ENCODE measurements at regions not wholly inside any gene's neighbourhood (a gene's known extent, or its start where the extent isn't known, plus 50 kb on each side); places are given as distances from the start of the nearest gene placed in this dataset.

DNA sequence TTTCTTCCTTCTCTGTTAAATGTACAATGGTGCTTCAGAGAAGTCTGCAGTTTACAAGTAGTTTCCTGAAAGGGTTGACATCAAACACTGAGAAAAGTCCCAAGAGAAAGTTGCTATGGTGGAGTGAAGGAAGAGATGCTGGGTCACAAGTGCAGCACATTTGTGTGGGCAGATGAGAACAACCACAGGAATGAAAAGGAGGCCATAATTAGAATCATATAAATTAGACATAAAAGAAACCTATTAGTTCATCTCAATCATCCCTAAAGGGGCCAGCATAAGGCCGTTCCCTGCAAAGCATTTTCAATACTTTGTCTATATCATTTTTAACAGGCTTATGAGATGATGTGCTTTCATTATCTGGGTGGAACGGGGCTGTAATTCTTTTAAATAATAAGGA lies 359.2 kb downstream of the IRS2 start (continued):
- TF ChIP-seq, protein P1, sequence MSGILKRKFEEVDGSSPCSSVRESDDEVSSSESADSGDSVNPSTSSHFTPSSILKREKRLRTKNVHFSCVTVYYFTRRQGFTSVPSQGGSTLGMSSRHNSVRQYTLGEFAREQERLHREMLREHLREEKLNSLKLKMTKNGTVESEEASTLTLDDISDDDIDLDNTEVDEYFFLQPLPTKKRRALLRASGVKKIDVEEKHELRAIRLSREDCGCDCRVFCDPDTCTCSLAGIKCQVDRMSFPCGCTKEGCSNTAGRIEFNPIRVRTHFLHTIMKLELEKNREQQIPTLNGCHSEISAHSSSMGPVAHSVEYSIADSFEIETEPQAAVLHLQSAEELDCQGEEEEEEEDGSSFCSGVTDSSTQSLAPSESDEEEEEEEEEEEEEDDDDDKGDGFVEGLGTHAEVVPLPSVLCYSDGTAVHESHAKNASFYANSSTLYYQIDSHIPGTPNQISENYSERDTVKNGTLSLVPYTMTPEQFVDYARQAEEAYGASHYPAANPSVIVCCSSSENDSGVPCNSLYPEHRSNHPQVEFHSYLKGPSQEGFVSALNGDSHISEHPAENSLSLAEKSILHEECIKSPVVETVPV (CRISPR knock-in tag; IDR thresholded peaks at IDR 0.05), result no peak
- TF ChIP-seq, protein P2, sequence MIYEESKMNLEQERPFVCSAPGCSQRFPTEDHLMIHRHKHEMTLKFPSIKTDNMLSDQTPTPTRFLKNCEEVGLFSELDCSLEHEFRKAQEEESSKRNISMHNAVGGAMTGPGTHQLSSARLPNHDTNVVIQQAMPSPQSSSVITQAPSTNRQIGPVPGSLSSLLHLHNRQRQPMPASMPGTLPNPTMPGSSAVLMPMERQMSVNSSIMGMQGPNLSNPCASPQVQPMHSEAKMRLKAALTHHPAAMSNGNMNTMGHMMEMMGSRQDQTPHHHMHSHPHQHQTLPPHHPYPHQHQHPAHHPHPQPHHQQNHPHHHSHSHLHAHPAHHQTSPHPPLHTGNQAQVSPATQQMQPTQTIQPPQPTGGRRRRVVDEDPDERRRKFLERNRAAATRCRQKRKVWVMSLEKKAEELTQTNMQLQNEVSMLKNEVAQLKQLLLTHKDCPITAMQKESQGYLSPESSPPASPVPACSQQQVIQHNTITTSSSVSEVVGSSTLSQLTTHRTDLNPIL (CRISPR knock-in tag; IDR thresholded peaks at IDR 0.05; ENCODE audit: low read depth), result no peak
- TF ChIP-seq RARB (CRISPR knock-in tag; IDR thresholded peaks at IDR 0.05) (no peak), ISL1 (CRISPR knock-in tag; IDR thresholded peaks at IDR 0.05) (no peak), ZFP30 (CRISPR knock-in tag; IDR thresholded peaks at IDR 0.05) (no peak), OSR1 (CRISPR knock-in tag; IDR thresholded peaks at IDR 0.05) (no peak), ESRRG (CRISPR knock-in tag; IDR thresholded peaks at IDR 0.05) (no peak)

DNA sequence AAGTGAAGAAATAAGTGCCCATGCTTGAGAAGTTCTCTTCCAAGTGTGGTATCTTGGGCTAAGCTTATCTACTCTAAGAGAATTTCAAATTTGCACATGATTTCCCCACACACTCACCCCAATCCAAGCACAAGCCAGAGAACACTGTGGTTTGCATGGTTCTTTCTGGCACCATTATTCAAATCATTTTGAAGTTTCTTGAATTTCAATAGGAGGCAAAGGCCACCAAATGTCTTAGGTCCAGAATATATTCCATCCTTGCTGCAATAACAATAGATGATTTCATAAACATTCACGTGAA lies 359.7 kb downstream of the IRS2 start:
- TF ChIP-seq TOX (CRISPR knock-in tag; IDR thresholded peaks at IDR 0.05; ENCODE audit: borderline replicate concordance) (no peak), ZNF8 (CRISPR knock-in tag; IDR thresholded peaks at IDR 0.05) (no peak), ARNTL (CRISPR knock-in tag; IDR thresholded peaks at IDR 0.05; ENCODE audit: borderline replicate concordance, low read depth) (no peak), ZNF565 (CRISPR knock-in tag; conservative IDR thresholded peaks at IDR 0.05; ENCODE audit: low read depth) (no peak), BACH2 (CRISPR knock-in tag; IDR thresholded peaks at IDR 0.05; ENCODE audit: borderline replicate concordance) (no peak), ZC3H10 (CRISPR knock-in tag; IDR thresholded peaks at IDR 0.05) (no peak), RARB (CRISPR knock-in tag; IDR thresholded peaks at IDR 0.05) (no peak), OSR1 (CRISPR knock-in tag; IDR thresholded peaks at IDR 0.05) (no peak), PPARA (CRISPR knock-in tag; IDR thresholded peaks at IDR 0.05; ENCODE audit: borderline replicate concordance) (no peak), ISL1 (CRISPR knock-in tag; IDR thresholded peaks at IDR 0.05) (no peak), CSDC2 (CRISPR knock-in tag; IDR thresholded peaks at IDR 0.05) (no peak), TCF4 (CRISPR knock-in tag; IDR thresholded peaks at IDR 0.05; ENCODE audit: borderline replicate concordance) (no peak), ZFP30 (CRISPR knock-in tag; IDR thresholded peaks at IDR 0.05) (no peak)
- TF ChIP-seq, protein P3, sequence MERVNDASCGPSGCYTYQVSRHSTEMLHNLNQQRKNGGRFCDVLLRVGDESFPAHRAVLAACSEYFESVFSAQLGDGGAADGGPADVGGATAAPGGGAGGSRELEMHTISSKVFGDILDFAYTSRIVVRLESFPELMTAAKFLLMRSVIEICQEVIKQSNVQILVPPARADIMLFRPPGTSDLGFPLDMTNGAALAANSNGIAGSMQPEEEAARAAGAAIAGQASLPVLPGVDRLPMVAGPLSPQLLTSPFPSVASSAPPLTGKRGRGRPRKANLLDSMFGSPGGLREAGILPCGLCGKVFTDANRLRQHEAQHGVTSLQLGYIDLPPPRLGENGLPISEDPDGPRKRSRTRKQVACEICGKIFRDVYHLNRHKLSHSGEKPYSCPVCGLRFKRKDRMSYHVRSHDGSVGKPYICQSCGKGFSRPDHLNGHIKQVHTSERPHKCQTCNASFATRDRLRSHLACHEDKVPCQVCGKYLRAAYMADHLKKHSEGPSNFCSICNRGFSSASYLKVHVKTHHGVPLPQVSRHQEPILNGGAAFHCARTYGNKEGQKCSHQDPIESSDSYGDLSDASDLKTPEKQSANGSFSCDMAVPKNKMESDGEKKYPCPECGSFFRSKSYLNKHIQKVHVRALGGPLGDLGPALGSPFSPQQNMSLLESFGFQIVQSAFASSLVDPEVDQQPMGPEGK (CRISPR knock-in tag; IDR thresholded peaks at IDR 0.05; ENCODE audit: borderline replicate concordance), result no peak
- TF ChIP-seq, protein P2 (CRISPR knock-in tag; IDR thresholded peaks at IDR 0.05; ENCODE audit: low read depth), result no peak
- TF ChIP-seq, protein P1 (CRISPR knock-in tag; IDR thresholded peaks at IDR 0.05), result no peak
- TF ChIP-seq, protein P4, sequence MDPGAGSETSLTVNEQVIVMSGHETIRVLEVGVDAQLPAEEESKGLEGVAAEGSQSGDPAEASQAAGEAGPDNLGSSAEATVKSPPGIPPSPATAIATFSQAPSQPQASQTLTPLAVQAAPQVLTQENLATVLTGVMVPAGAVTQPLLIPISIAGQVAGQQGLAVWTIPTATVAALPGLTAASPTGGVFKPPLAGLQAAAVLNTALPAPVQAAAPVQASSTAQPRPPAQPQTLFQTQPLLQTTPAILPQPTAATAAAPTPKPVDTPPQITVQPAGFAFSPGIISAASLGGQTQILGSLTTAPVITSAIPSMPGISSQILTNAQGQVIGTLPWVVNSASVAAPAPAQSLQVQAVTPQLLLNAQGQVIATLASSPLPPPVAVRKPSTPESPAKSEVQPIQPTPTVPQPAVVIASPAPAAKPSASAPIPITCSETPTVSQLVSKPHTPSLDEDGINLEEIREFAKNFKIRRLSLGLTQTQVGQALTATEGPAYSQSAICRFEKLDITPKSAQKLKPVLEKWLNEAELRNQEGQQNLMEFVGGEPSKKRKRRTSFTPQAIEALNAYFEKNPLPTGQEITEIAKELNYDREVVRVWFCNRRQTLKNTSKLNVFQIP (CRISPR knock-in tag; IDR thresholded peaks at IDR 0.05; ENCODE audit: borderline replicate concordance, low read depth), result no peak
- ATAC-seq, result no peak

DNA sequence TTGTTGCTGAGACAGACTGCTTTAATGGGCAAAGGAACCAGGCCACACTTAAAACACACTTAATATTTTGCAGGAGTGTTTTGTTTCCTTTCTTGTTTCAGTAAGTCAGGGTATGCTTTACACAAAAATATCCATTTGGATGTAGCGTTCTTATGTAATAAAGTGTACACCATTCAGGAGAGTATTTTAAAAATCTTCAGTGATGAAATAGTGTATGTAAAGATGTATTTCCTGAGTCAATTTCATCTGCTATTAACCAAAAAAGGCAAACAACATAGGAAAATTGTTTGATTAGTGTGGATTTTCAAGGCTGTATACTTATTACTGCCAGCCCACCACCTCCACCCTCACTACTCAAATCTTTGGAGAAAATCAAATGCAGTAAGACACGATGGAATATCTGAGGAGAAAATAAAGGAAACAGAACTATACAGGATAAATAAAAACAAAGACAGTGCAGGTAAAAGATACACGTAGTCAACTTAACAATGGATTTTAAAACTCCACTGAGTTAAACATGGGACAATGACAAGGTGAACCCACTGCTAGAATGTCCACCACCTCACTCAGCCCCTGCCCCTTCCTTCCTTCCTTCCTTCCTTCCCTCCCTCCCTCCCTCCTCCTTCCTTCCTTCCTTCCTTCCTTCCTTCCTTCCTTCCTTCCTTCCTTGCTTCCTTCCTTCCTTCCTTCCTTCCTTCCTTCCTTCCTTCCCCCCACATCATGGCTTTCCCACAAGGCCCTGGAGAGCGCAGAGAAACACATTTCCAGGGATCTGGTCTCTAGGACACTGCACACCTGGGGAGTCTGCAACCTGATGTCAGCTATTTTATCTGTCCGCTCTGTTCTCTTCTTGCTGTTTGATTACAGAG lies 360.3 kb downstream of the IRS2 start:
- ATAC-seq, result no peak
- TF ChIP-seq RARB (CRISPR knock-in tag; IDR thresholded peaks at IDR 0.05) (no peak), TOX (CRISPR knock-in tag; IDR thresholded peaks at IDR 0.05; ENCODE audit: borderline replicate concordance) (no peak), SNAI2 (CRISPR knock-in tag; IDR thresholded peaks at IDR 0.05) (no peak), PPARA (CRISPR knock-in tag; IDR thresholded peaks at IDR 0.05; ENCODE audit: borderline replicate concordance) (no peak), ZNF70 (CRISPR knock-in tag; IDR thresholded peaks at IDR 0.05) (no peak), OSR1 (CRISPR knock-in tag; IDR thresholded peaks at IDR 0.05) (no peak), ZNF8 (CRISPR knock-in tag; IDR thresholded peaks at IDR 0.05) (no peak), ZC3H10 (CRISPR knock-in tag; IDR thresholded peaks at IDR 0.05) (no peak), CSDC2 (CRISPR knock-in tag; IDR thresholded peaks at IDR 0.05) (no peak), BACH2 (CRISPR knock-in tag; IDR thresholded peaks at IDR 0.05; ENCODE audit: borderline replicate concordance) (no peak), ZNF565 (CRISPR knock-in tag; conservative IDR thresholded peaks at IDR 0.05; ENCODE audit: low read depth) (no peak), ESRRG (CRISPR knock-in tag; IDR thresholded peaks at IDR 0.05) (no peak), ZFP3 (CRISPR knock-in tag; IDR thresholded peaks at IDR 0.05) (no peak), GLIS3 (CRISPR knock-in tag; IDR thresholded peaks at IDR 0.05) (no peak)
- TF ChIP-seq, protein P4 (CRISPR knock-in tag; IDR thresholded peaks at IDR 0.05; ENCODE audit: borderline replicate concordance, low read depth), result no peak
- TF ChIP-seq, protein P1 (CRISPR knock-in tag; IDR thresholded peaks at IDR 0.05), result no peak
